ENCODE measurements at regions not wholly inside any gene's neighbourhood (a gene's known extent, or its start where the extent isn't known, plus 50 kb on each side); places are given as distances from the start of the nearest gene placed in this dataset.

DNA sequence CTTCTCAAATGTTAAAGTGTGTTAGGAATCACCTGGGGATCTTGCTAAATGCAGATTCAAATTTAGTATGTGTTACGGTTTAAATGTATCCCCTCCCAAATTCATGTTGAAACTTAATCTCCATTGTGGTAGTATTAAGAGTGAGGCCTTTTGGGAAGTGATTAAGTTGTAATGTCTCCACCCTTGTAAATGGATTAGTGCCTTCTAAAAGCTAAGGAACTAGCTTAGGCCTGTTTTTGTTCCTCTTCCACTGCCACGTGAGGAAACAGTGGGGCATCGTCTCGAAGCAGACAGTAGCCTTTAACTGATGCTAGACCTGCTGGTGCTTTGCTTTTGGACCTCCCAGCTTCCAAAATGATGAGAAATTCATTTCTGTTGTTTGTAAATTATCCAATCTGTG lies 52.3 kb upstream of the SEMA3D start:
- H4K91ac ChIP-seq (replicated peaks; ENCODE audit: insufficient read length, low read length) = no peak overlapping the region
- H3K4me2 ChIP-seq (ENCODE audit: insufficient read depth in 1 of 2, low read depth in 2 of 2, low read length in 2 of 2) = no peak overlapping the region
- no peaks in the 10 kb centered on the region for H4K20me1 ChIP-seq (replicated peaks in 1 of 2; ENCODE audit: control insufficient read depth in 1 of 2, insufficient read depth in 2 of 2, low read length in 2 of 2)
- FAIRE-seq = no peak
- H4K8ac ChIP-seq (ENCODE audit: extremely low read depth, insufficient read depth, low read length) = no peak overlapping the region
- H2BK120ac ChIP-seq (replicated peaks; ENCODE audit: low read depth, low read length) = no peak overlapping the region
- H3K27ac ChIP-seq (ENCODE audit: low read depth, low read length) = no peak overlapping the region
- H4K5ac ChIP-seq (ENCODE audit: insufficient read length, low read depth, low read length) = no peak overlapping the region
- no peak overlapping the region for H3K56ac ChIP-seq (replicated peaks; ENCODE audit: insufficient read length, low read depth, low read length)
- H3K9me3 ChIP-seq (ENCODE audit: insufficient read depth in 2 of 2, low read depth in 1 of 2, low read length in 1 of 2) = no peaks in the 10 kb centered on the region
- H2BK12ac ChIP-seq (ENCODE audit: low read depth, low read length) = no peak overlapping the region
- H2BK5ac ChIP-seq (ENCODE audit: low read depth, low read length) = no peak overlapping the region
- no peaks in the 10 kb centered on the region for H3K79me1 ChIP-seq (ENCODE audit: low read depth, low read length)
- no peak overlapping the region for H3K4ac ChIP-seq (replicated peaks; ENCODE audit: insufficient read length, low read depth, low read length)
- H3K23me2 ChIP-seq (ENCODE audit: low read depth, low read length) = no peaks in the 10 kb centered on the region
- 97% methylated on average over 4 of the region's 4 CpGs; no CpG with 5 or more reads in 1 of the 2 experiments for WGBS, 2 experiments (ENCODE audit: extremely low coverage in 1 of 2, insufficient coverage in 1 of 2, insufficient read length in 1 of 2, insufficient replicate concordance in 2 of 2, low coverage in 1 of 2, low lambda C conversion rate in 2 of 2, missing lambda C conversion rate in 1 of 2)
- no peaks in the 10 kb centered on the region for H3K27me3 ChIP-seq (replicated peaks in 1 of 4; ENCODE audit: control insufficient read depth in 3 of 4, extremely low read depth in 1 of 4, insufficient read depth in 3 of 4, low read length in 3 of 4)
- H3K4me3 ChIP-seq (ENCODE audit: extremely low read depth in 1 of 4, insufficient read depth in 2 of 4, low read depth in 3 of 4, low read length in 4 of 4) = no peak overlapping the region
- H2BK15ac ChIP-seq (ENCODE audit: low read length) = no peak overlapping the region
- no peak overlapping the region for H3K14ac ChIP-seq (ENCODE audit: insufficient read length)
- H3K18ac ChIP-seq (ENCODE audit: extremely low read depth, low read length) = no peak overlapping the region
- no peak for DNase-seq (ENCODE audit: low read depth in 1 of 2, low spot score in 2 of 2)
- H3K23ac ChIP-seq (ENCODE audit: insufficient read length) = no peak overlapping the region
- H2BK20ac ChIP-seq (ENCODE audit: low read length) = no peak overlapping the region
- ChIA-PET CTCF (ENCODE audit: partially characterized antibody) (interaction anchor here (1.4 kb wide), 1 partner anchor 30 kb away, joined by 3 read pairs; no protein-coding TSS in a partner anchor), POLR2A (ENCODE audit: partially characterized antibody) (no interaction called here)
- H3K9ac ChIP-seq (replicated peaks in 1 of 4; ENCODE audit: extremely low read depth in 1 of 4, low read depth in 3 of 4, low read length in 3 of 4) = no peak overlapping the region
- no peaks in the 10 kb centered on the region for H3K4me1 ChIP-seq (replicated peaks in 1 of 4; ENCODE audit: control insufficient read depth in 3 of 4, insufficient read depth in 4 of 4, low read length in 3 of 4)
- peak overlapping the region; percentile 25; the same call in 1 of the 2 replicates for H2AFZ ChIP-seq (ENCODE audit: low read length)
- H3K79me2 ChIP-seq (ENCODE audit: control insufficient read depth in 1 of 2, insufficient read depth in 2 of 2, low read length in 2 of 2) = no peaks in the 10 kb centered on the region
- no peak overlapping the region for H2AK5ac ChIP-seq (ENCODE audit: low read depth, low read length)
- no peaks in the 10 kb centered on the region for H3K36me3 ChIP-seq (ENCODE audit: control insufficient read depth in 2 of 4, insufficient read depth in 4 of 4, low read length in 3 of 4)
- no peak for TF ChIP-seq RNF2 (IDR thresholded peaks at IDR 0.05; ENCODE audit: borderline replicate concordance, low read depth, low read length, missing control alignments, poor library complexity, severe bottlenecking)
- no peak for TF ChIP-seq EP300 (IDR thresholded peaks at IDR 0.05; ENCODE audit: borderline replicate concordance in 1 of 2, low read depth in 2 of 2, low read length in 2 of 2)
- TF ChIP-seq SAP30 (IDR thresholded peaks at IDR 0.05; ENCODE audit: insufficient read depth, insufficient replicate concordance, low read length) = no peak
- no peak for TF ChIP-seq TEAD4 (IDR thresholded peaks at IDR 0.05; ENCODE audit: low read depth, low read length)
- no peak for TF ChIP-seq BACH1 (IDR thresholded peaks at IDR 0.05; ENCODE audit: low read length)
- no peak for TF ChIP-seq CEBPB (IDR thresholded peaks at IDR 0.05; ENCODE audit: low read depth, low read length)
- TF ChIP-seq RFX5 (IDR thresholded peaks at IDR 0.05; ENCODE audit: borderline replicate concordance, low read depth, low read length) = no peak
- no peak for TF ChIP-seq RAD21 (IDR thresholded peaks at IDR 0.05 in 1 of 2, conservative IDR thresholded peaks at IDR 0.05 in 1 of 2; ENCODE audit: low read depth in 2 of 2, low read length in 2 of 2)
- no peak for TF ChIP-seq SIRT6 (IDR thresholded peaks at IDR 0.05; ENCODE audit: low read length)
- TF ChIP-seq CTBP2 (IDR thresholded peaks at IDR 0.05; ENCODE audit: borderline replicate concordance, insufficient read depth, insufficient read length, low read length) = no peak
- TF ChIP-seq BCL11A (IDR thresholded peaks at IDR 0.05; ENCODE audit: low read depth in 2 of 2, low read length in 2 of 2) = no peak
- TF ChIP-seq, protein P1, sequence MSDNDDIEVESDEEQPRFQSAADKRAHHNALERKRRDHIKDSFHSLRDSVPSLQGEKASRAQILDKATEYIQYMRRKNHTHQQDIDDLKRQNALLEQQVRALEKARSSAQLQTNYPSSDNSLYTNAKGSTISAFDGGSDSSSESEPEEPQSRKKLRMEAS (IDR thresholded peaks at IDR 0.05) = no peak
- no peak for TF ChIP-seq PHF8 (conservative IDR thresholded peaks at IDR 0.05; ENCODE audit: low read depth, low read length)
- no peak for TF ChIP-seq KDM4A (IDR thresholded peaks at IDR 0.05; ENCODE audit: low read depth, low read length, severe bottlenecking)

All from H1 (cell line).